HG03432 (cell line): ENCODE measurements at regions not wholly inside any gene's neighbourhood (a gene's known extent, or its start where the extent isn't known, plus 50 kb on each side); places are given as distances from the start of the nearest gene placed in this dataset.

Experiments used
- ATAC-seq: cut with Tn5 transposase; IDR thresholded peaks from one replicate; pipeline ENCODE4 v1.9.1; 2021; ENCODE audit warnings: mild to moderate bottlenecking, moderate library complexity; ENCODE audit not compliant: unreplicated experiment

DNA sequence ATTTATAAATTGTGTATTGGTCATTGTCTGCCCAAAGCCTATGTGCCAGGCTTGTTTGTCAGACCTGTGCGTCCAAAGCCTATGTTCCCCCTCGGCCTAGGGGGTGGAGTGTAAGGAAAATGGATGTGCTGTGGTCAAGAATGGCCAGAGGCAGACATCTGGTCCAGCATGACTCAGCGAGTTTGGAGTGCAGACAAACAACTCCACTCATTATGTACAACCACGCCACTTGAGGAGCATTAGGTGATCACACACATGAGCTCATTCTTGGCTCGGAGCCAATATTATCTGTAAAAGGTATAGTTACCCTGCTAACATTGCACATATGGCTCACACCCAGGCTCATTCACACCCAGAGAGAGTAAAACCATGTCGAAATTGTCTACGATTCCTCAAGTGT lies 1047.6 kb upstream of the ADGRL4 start:
- no peak for ATAC-seq

DNA sequence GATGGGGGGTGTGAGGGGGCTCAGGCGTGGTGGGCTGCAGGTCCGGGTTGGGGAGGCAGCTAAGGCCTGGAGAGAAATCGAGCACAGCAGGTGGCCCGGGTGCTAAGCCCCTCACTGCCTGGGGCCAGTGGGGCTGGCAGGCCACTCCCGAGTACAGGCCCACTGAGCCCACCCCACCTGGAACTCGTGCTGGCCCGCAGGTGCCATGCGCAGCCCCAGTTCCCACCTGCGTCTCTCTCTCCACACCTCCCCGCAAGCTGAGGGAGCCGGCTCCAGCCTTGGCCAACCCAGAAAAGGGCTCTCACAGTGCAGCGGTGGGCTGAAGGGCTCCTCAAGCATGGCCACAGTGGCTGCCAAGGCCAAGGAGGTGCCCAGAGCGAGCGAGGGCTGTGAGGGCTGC lies 1047.1 kb upstream of the ADGRL4 start:
- ATAC-seq: no peak

DNA sequence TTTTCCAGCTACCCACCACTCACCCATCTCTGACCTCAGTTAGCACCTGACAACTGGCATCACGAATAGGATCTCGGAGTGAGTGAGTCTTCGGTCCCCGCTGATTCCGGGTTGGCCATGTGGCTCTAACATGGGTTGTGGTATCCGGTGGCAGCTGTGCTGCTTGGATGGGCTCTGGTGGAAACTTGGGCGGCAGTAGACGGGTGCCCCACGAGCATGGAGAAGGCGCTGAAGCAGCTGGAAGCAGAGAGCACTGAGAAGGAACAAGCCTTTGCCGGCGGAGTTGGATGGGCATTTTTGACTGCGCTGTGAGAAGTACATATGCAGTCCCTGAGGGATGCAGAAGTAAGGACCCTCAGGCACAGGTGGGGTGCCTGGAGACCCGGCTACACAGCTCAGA lies 1044.0 kb upstream of the ADGRL4 start:
- no peak for ATAC-seq

DNA sequence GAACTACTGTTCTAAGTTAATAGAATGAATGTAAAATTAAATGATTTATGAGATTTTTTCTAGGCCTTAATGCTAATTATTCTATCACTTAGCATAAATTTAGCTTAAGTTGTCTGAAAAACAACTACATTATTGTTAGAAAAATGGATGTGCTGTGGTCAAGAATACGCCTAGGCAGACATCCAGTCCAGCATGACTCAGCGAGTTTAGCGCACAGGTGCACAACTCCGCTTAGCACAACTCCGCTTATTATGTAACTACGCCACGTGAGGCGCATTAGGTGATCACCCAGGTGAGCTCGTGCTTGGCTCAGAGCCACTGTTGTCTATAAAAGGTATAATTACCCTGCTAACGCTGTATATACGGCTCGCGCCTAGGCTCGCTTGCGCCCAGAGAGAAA lies 1043.6 kb upstream of the ADGRL4 start:
- ATAC-seq: no peak

DNA sequence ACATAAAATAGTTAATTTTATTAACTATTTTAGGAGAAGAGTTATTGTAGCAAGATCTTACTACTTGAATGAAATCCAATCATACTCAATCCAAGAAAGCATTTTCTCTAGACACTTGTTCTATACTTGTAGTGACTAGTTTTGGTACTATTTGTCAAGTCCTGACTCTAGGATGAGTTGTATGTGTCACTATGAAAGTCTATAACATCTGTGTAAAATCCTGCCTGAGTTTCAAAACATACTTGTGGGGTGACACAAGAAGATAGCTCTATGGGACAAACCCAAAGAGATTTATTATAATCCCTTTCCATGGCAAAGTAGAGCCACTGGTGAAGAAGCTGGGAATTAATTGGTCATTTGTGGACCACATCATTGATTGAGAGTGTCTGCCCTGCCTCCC lies 1042.2 kb upstream of the ADGRL4 start:
- no peak for ATAC-seq

DNA sequence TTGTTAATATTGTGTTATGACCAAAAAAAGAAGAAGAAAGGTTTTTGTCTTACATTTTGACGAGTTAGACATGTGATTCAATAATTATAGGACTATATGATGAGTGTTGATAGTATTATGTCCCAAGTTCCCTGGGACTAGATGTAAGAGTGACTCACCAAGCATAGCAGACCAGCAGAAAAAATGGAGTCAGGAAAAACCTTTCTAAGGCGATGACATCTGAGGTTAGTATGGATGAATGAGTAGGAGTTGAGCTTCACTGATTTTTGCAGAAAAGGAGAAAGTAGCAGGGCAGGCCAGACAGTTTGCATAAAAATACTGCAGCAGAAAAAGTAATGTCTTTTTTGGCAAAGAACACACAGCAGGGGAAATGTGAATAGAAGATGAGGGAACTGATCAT lies 1041.3 kb upstream of the ADGRL4 start:
- no peak for ATAC-seq

DNA sequence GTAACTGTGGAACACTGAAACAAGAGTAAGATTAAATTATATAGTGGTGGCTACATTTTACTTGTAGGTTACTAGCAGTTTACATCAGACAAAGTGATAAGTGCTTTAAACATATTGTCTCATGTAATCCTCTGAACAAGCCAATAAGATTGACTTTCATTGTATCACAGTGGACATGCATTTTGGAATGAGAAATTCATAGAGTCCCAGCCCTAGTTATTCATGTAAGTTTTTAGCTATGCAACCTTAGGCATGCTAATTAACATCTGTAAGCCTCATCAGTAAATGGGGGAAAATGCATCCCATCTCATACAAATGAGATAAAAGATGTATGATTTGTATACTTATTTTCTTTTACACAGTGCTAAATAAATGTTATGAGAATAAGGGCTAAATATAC lies 1038.1 kb upstream of the ADGRL4 start:
- ATAC-seq: no peak

DNA sequence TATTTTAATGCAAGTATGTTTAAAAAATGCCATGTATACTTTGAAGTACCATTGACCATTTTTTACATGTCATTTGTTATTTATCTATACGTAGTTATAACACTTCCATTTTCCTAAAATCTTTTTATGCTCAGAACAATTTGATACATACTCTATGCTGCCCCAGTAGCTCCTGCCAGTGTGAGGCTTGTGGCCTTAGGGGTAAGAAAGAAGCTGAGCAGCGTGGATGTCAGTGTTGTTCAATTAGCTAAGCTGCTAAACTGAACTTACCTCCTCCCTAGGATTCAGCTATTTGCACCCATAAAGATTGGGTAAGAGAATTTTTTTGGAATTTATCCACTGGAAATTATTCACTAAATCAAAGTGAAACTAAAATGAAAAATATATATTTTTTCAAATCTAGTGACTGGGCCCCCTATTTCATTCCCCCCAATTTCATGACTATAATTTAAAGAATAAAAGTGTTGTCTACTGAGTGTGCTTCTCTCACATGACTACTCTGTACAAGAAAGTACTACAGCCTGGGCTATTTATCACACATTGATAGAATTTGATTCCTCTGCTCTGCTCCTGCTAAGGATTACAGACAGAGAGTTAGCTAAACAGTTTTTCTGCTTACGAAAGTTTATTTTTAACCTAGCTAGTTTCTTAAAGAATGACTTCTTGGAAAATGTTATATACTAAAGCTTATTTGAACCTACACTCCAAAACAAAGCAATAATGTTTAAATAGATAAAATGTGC lies 1030.3 kb upstream of the ADGRL4 start:
- ATAC-seq: no peak

DNA sequence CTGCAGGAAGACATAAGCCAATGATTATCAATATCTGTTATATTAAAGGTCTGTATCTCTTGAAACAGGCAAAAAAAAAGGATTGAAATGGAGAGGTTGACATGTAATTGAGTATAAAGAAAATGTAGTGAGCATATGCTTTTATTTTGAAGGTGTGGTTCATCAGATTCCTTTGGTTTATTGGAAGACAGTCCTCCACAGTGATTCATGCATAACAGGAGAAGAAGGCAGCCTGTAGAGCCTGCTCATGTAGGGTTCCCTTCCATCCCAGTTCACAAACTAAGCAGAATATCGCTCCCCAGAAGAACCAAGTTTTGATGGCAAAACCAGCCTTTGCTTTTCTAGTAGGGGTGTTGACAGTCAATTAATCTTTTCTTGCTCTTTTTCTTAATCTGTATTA lies 1016.8 kb upstream of the ADGRL4 start:
- no peak for ATAC-seq

DNA sequence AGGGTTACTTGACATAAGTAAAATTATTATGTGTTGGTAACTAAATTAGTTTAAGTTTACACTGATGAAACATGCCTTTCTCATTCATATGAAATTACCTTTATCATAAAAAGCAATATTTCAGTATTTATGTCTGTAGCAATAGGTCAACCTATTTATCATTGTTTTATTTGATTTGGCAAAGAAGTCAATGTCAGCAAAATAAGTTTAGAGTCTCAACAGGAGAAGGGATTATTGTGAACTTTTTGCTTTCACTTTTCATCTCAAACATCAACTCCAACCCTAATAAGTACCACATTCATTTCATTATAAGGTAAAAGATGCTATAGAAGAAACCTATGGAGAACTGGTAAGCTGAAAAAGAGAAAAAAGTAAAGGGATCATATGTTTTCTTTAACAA lies 1015.4 kb upstream of the ADGRL4 start:
- no peak for ATAC-seq

DNA sequence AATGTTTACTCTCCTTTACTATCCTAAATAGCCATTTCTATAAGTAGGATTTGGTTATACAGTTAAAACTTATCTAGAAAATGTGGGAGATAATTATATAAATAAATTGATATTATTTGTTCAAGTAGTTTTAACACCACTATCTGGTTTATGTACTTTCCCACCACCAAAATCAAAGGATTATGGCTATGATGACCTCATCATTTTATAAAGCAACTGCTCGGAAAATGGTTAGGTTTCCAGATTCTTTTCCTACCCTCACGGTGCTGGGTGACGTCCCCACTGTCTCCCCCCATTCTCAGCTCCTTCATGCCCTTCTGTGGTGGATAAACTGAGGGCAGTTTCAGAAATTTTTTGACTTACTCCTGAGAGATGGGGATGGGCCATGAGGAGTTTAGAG lies 1011.8 kb upstream of the ADGRL4 start:
- ATAC-seq: no peak

DNA sequence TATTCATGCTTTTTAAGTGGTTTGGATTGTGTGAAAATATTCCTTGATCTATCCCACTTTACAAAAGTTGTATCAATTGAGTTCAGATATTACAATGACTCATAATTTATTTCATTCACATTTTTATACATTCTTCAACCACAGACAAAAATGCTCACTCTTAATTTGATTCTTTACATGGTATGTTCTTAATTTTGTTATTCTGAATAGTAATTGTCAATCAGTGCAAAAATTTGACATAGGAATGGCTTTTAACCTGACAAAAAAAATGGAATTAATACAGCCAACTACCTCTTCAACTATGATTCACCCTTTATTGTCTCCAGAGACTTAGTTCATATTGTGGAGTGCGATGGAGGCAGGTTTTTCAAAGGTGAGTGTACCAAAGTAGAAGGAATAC lies 1002.4 kb upstream of the ADGRL4 start:
- ATAC-seq: no peak

DNA sequence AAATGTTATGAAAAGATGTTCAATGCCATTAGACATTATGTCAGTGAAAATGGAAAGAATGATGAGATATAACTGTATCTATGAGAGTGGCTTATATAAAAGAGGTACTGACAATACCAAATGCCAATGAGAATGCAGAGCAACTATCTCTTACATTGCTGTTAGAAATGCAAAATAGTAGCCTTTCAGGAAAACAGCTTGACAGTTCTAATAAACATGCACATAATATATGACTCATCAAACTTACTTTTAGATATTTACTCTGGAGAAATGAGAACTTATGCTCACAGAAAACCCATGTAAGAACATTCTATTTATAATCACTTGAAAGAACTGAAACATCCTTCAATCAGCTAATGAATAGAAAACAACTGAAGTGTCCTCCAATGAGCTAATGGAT lies 996.7 kb upstream of the ADGRL4 start:
- no peak for ATAC-seq

DNA sequence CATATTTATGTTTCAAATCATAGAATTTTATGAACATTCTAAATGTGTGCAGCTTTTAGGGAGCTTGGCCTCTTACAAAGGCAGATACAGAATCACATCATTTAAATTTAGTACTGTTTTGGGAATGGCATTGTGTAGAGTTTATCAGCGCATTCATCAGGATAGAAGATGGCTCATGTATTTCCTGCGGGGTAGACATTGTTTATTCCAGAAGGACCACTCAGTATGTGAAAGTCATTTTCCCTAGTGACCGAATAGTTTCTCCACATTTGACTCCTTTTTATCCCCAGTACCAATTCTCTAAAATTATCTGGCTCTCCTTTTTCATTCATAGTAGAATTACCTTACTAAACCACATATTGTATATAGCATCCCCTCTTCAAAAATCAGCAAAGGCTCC lies 981.9 kb upstream of the ADGRL4 start:
- ATAC-seq: no peak

DNA sequence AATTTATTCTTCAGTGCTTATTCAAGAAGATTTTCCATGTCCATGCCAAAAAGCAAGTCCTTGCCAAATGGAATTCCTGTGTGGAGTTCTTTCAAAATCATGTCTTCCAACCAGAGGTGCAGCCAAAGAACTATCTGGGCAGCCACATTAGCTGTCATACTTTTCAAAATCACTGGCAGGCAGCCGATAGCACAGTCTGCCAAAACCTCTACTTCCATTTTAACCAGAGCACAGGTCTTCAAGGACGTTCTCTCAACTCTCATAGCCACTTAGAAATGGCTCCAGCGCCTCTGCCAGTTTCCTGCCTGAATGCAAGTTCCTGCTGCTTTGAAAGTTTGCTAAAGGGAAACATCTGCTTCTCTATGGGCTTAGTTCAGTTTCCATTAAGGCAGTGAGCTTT lies 975.7 kb upstream of the ADGRL4 start:
- no peak for ATAC-seq

DNA sequence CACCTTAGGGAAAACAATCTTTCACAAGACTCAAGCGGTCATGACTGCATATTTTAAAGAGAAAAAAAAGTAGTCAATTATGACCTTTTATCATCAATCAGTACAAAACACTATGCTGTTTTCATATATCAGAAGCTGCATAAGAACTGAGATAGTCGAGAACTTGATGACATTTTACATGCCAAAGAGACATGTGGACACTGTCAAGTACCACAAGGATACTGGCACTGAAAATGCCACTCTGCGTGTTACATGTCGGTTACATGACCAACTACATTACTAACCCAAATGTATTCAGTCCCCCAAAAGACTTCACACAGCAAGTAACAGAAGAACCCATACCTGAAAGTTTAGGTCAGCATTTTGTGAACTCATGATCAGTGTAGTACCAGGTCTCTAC lies 975.0 kb upstream of the ADGRL4 start:
- no peak for ATAC-seq

DNA sequence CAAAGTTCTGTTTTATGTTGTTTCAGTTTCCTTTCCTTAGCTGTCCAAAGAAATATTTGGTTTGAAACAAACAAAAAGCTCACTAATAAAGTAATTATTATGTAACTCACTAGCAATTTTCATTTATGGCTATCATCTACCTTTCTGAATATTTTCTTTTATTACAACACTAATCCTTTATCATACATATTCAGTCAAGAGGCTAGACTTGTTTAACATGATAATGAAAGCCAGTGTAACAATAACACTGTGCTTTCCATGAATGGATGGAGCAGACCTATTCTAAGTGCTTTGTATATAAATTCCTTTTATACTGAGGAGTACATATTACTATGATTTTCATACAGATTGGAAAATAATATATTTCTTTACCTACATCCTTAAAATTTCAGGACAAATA lies 972.8 kb upstream of the ADGRL4 start:
- no peak for ATAC-seq

DNA sequence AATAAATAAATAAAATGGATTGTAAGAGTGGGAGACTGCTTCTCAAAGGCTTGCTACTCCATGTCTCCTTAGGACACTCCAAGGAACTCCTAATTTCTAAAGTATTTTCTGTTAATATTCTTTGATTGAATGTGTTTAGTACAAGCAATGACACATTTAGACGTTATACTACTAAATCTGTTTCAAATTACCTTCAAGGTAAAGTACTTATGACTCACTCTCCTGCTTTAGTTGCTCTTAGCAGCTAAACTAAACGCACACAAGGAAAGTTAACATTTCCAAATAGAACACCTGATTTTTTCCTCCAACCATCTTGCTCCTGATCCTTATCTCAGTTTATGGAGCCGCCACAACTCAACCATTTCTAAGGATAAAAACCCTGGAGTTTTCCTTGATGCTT lies 969.8 kb upstream of the ADGRL4 start:
- no peak for ATAC-seq

DNA sequence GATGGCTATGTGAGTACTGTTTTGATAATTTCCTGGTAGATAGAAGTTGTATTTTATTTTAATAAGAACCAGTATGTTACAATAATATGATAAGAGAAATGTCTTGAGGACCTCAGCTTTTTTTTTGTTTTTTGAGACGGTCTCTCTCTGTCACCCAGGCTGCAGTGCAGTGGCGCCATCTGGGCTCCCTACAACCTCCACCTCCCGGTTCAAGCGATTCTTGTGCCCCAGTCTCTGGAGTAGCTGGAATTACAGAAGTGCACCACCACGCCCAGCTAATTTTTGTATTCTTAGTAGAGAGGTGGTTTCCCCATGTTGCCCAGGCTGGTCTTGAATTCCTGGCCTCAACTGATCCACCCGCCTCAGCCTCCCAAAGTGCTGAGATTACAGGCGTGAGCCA lies 968.1 kb upstream of the ADGRL4 start:
- ATAC-seq: no peak

DNA sequence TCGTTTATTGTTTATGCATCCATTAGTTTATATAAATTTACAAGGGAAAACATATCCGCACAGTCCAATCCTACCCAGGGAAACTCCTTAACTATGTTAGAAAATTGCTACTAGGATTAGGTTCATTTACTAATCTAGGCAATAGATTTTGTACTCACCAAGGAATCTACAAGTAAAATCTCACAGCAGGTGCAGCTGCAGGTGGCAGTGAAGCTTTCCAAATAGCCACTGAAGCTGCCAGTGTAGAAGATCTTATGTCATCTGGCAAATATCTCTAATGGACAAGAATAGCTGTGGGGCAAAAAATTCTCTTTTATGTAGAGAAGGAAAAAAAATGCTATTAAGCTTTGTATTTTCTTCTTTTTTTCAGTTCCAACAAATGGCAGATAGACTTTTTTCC lies 963.4 kb upstream of the ADGRL4 start:
- no peak for ATAC-seq

DNA sequence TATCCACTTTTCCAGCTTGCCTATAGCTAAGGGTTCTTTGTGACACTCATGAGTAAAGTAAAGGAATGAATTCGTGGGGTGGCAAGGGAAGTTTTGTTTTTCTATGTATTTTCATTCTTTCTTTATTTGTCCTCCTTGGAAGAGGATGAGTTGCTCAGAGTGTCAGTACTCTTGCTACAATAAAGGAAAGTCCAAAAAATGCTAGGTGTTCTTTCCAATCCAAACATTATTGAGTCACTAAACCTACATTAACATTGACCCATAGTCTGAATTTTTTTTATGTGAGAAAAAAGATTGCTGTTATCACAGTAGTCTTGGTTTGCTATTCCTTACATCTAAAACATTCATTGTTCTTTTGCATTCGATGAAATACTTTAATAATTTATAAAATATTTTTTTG lies 959.9 kb upstream of the ADGRL4 start:
- no peak for ATAC-seq

DNA sequence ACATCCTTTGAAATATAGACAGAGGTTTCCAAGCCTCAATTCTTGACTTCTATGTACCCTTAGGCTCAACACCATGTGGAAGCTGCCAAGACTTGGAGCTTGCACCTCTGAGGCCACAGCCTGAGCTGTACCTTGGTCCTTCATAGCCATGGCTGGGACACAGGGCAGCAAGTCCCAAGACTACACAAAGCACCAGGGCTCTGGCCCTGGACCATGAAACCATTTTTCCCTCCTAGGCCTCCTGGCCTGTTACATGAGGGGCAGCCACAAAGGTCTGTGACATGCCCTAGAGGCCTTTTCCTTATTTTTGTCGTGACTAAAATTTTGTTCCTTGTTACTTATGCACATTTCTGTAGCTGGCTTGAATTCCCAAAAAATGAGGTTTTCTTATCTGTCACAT lies 953.1 kb upstream of the ADGRL4 start:
- no peak for ATAC-seq

DNA sequence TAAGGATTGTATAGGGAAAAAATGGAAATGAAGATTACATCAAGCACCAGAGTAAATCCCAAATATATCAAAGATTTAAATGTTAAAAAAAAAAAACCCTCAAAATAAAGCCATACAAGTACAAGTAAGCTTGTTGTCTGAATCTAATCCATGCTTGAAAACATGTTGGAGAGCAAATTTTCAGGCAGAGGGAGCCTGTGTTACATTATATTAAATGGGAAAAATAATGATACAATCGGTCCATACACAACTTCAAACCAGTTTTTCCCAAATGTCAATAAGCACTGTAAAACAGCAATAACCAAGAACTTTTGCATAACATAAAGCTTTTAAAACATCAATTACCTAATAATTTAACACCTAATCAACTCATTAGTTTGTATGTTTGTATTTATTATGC lies 949.4 kb upstream of the ADGRL4 start:
- ATAC-seq: no peak

DNA sequence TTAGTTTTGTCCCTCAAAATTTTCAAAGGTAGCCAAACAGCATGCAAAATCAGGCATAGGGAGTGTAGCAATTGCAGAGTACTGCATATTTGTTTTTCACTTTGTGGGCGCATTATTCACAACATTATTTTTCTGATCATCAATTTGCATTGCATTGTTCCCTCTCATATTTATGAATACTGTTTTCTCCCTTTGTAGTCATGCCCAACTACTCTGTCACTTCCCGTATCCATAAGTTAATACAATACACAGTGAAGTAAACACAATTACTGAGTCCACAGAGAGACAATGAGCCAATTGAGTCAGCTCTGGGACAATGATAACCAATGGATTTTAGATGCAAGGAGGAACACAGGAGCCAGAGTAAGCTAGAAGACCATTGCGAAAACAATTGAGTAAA lies 944.0 kb upstream of the ADGRL4 start:
- ATAC-seq: no peak
